Stimulated activated CD4-positive, alpha-beta T cell treated with anti-CD3 and anti-CD28 coated beads, Interleukin-4, amount 100 ng/mL, for 4 hours (primary cell): ENCODE measurements at regions not wholly inside any gene's neighbourhood (a gene's known extent, or its start where the extent isn't known, plus 50 kb on each side); places are given as distances from the start of the nearest gene placed in this dataset.
"Not testable (repeated sequence)": the region's sequence is repeated elsewhere in the genome, so short reads cannot be mapped to it uniquely, and the experiment has no call there.

Experiments used
- DNase-seq, 2 experiments: peaks; one replicate each; pipeline ENCODE4 v3.0.0-alpha.2; 2020

GRCh38 chr3:68676136-68676535 lies 256.2 kb downstream of the TAFA4 start:
- DNase-seq = no peak

GRCh38 chr3:68667346-68667745 lies 265.0 kb downstream of the TAFA4 start:
- no peak for DNase-seq

- no peak for DNase-seq
These were observed 265.8 kb downstream of the TAFA4 start for GRCh38 chr3:68666429-68667136.

GRCh38 chr3:68664276-68664675 lies 268.1 kb downstream of the TAFA4 start:
- DNase-seq = no peak

GRCh38 chr3:68662176-68662575 lies 270.2 kb downstream of the TAFA4 start:
- no peak for DNase-seq

- not testable (repeated sequence) for DNase-seq
These were observed 281.7 kb downstream of the TAFA4 start for GRCh38 chr3:68650657-68651056.

DNA sequence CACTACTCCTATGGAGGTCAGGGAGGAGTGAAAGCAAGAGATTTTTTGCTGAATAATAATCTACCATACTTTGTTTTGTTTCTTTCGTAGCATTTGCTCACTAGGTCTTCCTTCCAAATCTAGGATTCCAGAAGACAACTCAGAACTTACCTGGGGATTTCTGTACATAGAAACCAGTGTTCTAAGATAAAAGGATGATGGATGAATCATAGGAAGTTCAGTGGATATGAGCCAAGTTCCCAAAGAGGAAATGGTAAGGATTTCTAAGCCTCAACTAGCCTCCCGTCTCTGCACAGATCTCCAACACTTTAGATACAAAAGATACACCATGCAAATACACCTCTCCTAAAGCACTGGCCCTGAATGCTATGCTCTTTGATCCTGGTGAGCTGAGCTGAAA lies 283.9 kb downstream of the TAFA4 start:
- no peak for DNase-seq

DNA sequence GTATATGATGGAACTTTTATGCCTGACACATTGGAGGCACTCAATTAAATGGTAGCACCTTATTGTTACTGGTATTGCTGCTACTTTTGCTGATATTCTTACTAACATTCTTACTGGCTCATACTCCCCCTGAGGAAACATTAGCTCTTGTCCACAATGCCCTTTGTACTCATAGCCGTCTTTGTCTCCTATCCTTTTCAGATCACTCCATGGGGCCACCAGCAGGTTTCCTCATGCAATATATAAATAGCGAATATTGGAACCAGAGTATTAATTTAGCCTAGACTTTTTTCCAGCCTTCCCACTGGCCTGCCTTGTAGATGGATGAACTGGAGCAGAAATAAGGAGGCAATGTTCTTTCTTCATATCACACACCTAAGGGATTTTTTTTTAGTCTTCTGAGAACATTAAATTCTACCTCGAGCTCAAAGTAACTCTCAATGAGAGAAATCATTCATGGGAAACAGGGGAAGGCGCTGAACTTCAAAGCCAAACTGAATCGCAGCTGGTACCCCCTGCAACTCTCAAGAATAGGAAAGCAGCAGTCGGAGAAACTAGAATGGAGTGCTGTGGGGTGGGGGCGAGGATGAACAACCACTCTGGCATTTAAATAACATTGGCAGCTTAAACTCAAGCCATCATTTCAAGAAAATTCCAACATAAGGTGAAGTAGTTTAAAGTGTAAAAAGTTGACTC lies 300.3 kb downstream of the TAFA4 start:
- DNase-seq = no peak

DNA sequence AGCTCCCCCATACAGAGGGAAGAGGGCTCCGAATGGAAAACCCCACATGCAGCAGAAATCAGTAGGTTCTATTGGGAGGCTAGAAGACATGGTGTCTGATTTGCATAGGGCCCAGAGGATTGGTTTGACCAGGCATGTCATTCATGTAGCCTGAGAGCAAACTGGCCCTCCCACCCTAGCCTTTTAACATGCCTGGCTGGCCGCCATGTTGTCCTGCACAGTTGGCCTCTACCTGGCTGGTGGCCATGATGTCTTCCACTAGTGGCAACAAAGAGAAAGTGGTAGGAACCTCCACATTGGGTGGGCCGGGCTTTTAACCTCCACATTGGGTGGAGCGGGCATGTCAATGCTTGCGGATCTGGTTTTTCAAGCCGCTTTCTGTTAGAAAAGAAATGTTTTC lies 312.1 kb downstream of the TAFA4 start:
- DNase-seq = no peak

GRCh38 chr3:68614087-68614486 lies 318.3 kb downstream of the TAFA4 start:
- no peak for DNase-seq

DNA sequence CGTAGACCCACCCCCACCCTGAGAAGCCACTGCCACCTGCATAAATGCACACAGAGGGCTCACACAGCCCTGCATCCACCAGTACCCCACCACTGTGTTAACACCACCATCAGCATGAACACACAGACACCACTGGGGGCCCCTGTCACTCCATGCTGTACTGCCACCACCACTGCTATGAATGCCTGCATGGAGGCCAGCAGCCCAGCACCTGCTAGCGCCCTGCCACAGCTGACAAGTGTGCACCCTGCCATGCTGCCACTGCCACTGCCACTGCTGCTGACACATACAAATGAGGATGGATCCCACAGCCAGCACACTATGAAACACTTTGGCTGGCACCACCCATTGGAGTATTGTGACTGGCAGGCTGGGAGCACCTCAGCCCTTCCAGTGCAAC lies 361.0 kb downstream of the TAFA4 start:
- DNase-seq = no peak

- no peak for DNase-seq
These were observed 371.6 kb downstream of the TAFA4 start for GRCh38 chr3:68560728-68561127.

GRCh38 chr3:68535782-68536181 lies 396.6 kb downstream of the TAFA4 start:
- no peak for DNase-seq

- no peak for DNase-seq
These were observed 409.0 kb downstream of the TAFA4 start for GRCh38 chr3:68523330-68523729.

DNA sequence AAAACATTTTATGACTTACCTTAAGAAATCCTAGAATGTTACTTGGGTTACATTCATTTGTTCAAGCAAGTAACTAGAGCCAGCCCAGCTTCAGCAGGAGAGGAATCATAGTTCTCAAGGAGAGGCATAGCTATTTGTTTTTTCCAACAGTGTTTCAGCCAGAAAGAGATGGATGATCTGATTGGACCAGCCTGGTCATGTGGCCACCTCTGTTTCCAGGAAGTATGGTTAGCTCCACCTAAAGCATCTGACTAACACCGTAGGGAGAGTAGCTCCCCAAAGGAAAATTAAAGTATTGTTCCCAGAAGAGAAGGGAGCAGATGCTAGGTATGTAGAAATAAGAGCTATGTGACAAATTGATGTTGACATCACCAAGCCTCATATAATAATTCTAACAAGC lies 417.1 kb downstream of the TAFA4 start:
- DNase-seq = no peak

DNA sequence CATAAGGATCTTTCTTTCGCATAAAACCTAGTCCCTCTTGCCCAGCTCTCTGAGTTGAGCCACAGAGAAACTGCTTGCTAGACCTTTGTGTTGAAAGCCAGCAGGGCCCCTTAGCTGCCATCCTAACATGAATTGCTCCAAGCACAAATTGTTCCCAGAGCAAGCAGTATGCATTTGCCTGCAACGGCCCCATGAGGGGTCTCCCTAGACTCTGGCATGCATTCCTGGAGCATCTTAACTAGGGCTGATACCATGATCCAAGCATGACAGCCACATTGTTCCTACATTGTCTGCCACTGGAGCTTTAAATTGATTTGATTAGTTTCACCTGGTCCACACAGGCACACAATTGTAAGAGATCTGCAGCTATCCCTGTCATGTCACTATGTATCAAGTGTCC lies 428.1 kb downstream of the TAFA4 start:
- DNase-seq = no peak

- DNase-seq = not testable (repeated sequence)
These were observed 446.5 kb downstream of the TAFA4 start for GRCh38 chr3:68485845-68486244.

- DNase-seq = no peak
These were observed 447.3 kb downstream of the TAFA4 start for GRCh38 chr3:68485051-68485450.

DNA sequence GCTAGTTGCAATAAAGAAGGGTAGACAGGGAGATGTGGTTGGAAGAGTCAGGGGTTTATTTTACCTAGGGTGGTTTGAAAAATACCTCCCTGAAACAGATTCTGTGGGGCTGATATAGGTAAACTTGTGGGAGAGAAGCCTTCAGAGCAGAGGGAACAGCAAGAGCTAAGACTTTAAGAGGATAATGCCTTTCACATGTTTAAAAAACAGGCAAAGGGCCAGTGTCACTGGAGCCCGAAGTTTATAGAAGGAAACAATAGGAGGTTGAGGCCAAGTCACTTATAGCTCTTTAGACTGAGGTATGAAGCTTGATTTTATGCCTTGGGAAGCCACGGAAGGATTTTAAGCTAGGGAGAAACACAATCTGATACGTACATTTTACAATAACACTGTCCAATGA lies 448.7 kb downstream of the TAFA4 start:
- DNase-seq = no peak

DNA sequence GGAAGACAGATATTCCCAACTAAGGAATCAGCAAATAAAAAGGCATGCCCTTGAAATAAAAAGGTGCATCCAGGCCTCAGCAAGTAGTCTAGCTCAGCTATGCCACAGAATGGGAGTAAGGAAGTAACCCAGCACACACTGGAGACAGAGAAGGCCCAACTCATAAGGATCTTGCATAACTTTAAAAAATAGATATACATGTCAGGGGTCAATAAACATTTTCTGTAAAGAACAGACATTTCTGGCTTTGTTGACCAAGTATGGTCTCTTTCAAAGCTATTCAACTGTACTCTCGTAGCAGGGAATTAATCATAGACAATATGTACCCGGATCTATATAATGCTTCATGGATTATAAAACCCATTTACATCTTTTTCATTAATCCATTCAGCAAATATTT lies 449.3 kb downstream of the TAFA4 start:
- DNase-seq = no peak

- no peak for DNase-seq
These were observed 449.8 kb downstream of the TAFA4 start for GRCh38 chr3:68482565-68482964.

DNA sequence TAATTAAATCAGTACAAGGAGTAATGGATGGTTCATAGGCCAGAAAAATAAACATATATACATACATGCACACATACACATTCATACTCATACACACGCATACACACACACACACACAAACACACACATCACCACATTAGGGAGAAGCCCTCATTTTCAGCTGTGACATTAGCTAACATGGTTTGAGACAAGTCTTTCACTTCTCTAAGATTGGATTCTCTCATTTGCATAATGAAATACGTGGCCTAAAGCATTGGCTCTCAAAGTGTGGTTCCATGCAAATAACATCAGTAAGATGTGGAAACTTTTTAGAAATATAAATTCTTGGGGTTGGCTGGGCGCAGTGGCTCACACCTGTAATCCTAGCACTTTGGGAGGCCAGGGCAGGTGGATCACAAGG lies 452.6 kb downstream of the TAFA4 start:
- no peak for DNase-seq

GRCh38 chr3:68468695-68469375 lies 463.5 kb downstream of the TAFA4 start:
- no peak for DNase-seq

- no peak for DNase-seq
These were observed 464.9 kb downstream of the TAFA4 start for GRCh38 chr3:68467465-68467864.
